GM21528 (cell line): ENCODE measurements at regions not wholly inside any gene's neighbourhood (a gene's known extent, or its start where the extent isn't known, plus 50 kb on each side); places are given as distances from the start of the nearest gene placed in this dataset.

Experiments
- ATAC-seq: cut with Tn5 transposase; IDR thresholded peaks from one replicate; pipeline ENCODE4 v1.9.1; 2021; ENCODE audit warnings: mild to moderate bottlenecking, moderate library complexity; ENCODE audit not compliant: unreplicated experiment, low FRiP score

- ATAC-seq = no peak
Observed at GRCh38 chr6:148218542-148219258, 123.9 kb upstream of the SASH1 start.

DNA sequence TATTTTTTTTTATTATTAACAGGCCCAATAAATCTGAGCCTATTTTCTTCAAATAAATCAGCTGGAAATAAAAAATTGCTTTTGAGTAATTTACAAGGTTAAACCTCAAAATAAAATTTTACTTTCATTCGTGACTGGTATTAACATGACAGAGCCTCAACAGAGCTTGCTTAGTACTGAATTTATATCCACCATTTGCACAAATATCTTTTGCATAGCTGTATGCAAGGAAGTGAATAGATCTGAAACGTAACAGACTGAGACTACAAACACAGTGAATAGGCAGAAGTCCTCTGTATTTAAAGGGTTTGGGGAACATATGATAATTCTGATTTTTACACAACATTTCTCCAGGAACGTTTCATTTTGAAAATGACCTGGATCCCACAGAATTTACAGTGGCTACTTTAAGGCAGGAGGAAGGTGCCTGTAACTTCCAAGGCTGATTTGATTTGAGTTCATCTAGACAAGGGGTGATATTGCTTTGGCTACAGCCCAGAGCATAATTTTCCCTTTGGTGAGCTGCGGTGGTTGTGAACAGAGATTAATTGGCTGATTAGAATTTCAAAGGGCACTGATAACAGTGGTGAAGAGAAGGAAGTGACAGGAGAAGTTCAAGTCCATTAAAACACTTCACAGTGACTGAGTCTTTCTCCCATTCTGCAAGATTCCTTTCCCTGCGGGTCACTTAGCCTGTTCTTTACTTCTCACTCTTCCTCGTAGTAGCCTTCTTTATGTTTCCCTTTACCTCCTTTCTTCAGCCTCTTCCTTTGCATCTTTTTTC lies 121.2 kb upstream of the SASH1 start:
- ATAC-seq = no peak

GRCh38 chr6:148222376-148222775 lies 120.3 kb upstream of the SASH1 start:
- ATAC-seq = no peak

DNA sequence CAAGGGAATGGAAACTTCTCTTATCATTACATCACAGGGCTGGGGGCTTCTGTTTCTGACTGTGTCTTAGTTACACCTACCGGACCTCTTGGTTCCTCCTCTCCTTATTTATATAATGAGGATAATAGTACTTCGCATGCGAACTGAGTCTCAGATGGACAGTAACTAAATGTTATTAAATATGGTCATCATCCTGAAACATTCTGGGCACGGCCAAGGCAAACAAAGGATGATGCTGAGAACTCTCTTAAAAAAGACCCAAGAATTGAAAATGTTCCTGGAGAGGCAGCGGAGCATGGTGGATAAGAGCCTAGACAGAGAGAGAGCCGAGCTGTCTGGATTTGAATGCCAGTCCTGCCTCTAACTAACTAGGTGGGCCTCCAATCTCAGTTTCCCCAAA lies 119.8 kb upstream of the SASH1 start:
- ATAC-seq = no peak

- no peak for ATAC-seq
Observed at GRCh38 chr6:148223424-148223842, 119.2 kb upstream of the SASH1 start.

DNA sequence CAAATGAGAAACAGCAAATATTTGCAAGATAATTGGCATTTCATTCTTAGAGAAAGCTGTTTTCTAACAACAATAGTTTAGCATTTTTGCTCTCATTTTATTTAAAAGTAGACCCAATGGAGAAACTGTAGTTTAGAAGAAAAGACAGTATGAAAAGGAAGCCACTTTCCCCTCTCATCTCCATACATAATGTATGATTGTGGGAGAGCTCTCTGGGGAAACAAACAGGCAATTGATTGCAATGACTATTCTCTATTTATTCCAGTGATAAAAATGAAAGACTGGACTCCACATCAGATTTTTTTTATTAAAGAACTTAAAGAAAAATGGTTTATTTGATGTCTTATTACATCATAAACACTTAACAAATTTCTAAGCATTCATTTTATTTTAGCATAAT lies 116.8 kb upstream of the SASH1 start:
- no peak for ATAC-seq

DNA sequence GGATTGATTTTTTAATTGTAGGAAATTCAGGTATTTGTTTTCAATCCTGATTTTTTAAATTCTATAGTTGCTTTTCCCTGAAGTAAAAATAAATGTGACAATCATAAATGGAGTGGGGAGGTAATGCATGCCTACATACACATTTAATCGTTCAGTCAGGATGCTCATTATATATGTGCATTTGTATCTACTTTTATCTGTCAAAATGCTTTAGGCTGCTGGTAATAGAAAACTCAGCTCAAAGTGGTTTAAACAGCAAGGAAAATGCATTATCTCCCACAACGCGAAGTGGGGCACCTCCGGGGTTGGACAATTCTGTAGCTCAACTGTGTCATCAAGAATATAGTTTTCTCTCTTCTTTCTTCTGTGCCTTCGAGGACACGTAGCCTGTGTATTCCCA lies 116.4 kb upstream of the SASH1 start:
- ATAC-seq = no peak

DNA sequence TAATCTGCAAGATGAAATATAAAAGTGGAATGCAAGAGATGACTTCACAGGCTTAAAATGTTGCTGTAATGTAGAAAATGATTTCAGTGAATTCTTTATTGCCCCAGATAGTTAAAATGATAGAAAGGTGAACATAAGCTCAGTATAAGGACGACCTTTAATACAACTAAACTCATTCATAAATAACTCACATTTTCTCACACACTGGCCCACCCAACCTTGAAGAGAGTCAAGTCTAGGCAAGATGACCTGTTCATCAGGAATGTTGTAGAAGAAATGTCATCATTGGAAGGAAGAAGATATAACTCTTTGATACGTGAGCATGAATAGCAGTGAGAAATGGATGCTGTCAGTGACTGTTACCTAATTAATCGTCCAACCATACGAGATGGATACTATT lies 111.1 kb upstream of the SASH1 start:
- no peak for ATAC-seq

DNA sequence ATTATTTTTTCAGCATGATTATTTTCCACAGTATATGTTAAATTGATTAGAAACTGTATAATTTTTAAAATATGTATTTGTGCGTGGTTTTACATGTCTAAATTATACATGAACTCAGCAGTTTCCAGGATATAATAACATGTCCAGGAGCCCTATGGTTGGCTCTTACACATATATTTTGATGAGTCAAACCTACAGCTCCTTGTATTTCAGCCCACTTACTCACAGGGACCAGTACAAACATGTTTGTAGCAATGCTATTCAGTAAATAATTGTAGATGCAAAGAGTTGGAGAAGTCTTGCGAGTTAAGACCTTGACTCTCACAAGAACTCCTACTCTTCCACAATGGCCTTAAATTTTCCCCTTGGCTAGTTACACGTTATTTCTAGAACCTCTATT lies 107.2 kb upstream of the SASH1 start:
- ATAC-seq = no peak

- no peak for ATAC-seq
Observed at GRCh38 chr6:148238713-148239112, 103.9 kb upstream of the SASH1 start.

GRCh38 chr6:148239215-148239614 lies 103.4 kb upstream of the SASH1 start:
- no peak for ATAC-seq

DNA sequence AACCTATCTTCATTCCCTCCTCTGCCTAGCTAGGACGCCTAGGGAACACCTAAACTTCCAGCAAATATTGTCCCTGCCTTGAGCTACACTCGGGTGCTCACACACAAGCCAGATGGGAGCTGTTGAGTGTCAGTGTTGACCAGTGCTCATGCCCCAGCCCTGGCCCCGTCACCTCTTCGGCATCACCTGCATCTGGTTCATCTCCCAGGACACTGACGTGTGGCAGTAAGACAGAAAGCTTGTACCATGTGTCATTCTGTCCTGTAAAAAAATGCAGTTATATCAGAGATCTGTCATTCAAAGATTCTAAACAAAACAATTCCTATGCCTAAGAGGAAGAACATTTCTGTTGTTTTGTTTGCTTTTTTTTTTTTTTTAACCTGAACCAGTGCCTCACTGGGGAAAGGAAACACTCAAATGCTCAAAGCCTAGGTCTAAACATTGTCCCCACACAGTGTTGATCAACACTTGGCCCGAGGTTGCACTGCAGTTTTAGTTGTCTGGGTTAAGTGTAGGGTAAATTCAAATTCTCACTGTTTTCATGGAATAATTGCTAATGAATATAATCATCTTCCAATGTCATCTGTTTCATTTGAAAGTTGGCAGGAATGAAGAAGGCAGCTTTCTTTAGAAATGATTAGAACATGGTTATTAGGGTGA lies 102.7 kb upstream of the SASH1 start:
- ATAC-seq = no peak

DNA sequence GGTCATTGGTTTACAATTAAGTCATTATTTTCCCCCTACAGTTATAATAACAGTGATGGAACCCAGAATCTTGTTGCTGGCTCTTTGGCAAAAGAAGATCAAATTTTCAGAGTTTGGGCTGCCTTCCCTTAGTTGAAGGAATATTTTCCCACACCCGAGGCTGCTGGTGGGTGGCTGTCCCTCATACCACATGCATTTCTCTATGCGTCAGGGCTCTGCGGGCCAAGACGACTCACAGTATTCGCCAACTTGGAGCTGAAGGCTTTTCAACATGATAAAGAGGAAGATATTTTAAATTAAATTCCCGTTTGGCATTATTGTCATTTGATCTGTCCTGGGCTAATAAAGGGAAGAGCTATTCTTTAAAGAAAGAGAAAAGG lies 102.2 kb upstream of the SASH1 start:
- no peak for ATAC-seq

GRCh38 chr6:148240861-148241477 lies 101.7 kb upstream of the SASH1 start:
- ATAC-seq = no peak

- ATAC-seq = no peak
Observed at GRCh38 chr6:148242180-148242579, 100.5 kb upstream of the SASH1 start.

DNA sequence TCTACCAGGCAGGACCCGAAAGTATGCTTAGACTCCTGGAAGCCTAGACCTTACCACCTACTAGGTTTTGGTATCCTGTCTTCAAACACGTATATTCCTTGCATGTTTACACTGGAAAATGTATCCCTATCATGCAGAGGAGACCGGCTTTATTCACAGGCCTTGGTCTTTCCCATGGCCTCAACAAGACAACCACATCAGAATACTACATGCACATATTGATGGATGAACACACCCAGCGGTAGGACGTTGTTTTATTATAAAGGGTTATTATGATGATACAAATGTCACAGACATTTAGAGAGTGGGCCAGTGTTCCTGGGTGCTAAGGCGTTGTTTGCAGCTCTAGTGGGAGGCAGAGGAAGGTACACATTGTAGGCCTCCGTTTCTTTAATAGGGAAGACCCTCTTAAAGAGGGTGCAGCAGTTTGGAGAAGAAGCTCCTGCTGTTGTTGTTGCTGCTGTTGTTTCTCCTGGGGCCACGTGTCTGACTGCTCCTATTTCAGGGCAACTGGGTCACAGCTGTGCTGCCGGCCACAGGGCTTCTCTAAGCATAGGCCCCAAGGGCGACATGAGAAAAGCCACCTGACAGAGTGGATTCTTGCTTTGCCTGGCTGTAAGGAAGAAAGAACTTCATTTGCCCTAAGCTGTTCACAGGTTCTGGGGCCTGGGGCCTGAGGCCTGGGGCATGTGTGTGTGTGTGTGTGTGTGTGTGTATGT lies 98.3 kb upstream of the SASH1 start:
- ATAC-seq = no peak

DNA sequence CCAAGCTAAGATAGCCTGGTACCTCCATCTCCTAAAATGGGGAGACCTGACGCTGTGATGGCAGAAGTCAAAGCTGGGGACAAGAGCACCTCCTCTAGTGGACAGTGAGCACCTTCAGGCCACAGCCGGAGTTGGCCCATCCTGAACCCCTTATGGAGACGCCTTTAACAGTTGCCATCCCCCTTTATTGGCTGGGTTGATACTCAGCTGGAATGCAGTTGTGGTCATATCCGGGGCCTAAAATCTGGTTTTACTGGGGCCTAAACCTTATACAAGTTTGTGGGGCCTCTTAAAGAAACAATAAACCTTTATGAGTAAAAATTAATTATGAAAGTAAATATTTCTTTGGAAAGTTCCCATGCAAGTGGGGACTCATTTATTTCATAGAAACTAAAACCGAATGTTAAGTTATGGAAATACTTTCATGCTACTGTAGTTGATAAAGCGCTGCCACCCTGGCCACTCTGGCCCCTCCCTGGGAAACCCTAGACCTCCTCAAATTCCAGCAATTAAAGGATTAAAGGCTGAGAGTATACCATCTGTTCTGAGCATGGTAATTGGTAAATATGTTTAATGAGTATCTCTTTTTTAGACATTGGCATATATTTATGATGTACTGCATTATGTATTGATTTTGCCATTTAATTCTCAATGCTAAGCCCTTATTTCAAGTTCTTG lies 95.1 kb upstream of the SASH1 start:
- no peak for ATAC-seq

DNA sequence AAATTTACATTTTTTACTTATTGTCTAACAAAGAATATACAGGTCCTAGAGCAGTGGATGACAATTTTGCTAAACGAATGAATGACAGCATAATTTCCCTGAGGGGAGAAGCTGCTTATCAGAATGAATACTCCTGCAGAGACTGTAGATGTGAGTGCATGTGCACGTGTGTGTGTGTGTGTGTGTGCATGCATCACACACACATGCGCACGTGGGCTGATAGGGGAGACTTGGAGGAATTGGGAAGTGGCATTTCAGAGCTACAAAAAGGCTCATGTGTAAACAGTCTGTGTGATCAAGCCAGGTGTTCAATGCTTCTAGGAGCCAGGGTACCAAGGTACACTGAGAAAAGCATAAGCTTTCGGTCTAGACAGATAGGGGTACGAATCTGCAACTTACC lies 93.5 kb upstream of the SASH1 start:
- ATAC-seq = no peak

DNA sequence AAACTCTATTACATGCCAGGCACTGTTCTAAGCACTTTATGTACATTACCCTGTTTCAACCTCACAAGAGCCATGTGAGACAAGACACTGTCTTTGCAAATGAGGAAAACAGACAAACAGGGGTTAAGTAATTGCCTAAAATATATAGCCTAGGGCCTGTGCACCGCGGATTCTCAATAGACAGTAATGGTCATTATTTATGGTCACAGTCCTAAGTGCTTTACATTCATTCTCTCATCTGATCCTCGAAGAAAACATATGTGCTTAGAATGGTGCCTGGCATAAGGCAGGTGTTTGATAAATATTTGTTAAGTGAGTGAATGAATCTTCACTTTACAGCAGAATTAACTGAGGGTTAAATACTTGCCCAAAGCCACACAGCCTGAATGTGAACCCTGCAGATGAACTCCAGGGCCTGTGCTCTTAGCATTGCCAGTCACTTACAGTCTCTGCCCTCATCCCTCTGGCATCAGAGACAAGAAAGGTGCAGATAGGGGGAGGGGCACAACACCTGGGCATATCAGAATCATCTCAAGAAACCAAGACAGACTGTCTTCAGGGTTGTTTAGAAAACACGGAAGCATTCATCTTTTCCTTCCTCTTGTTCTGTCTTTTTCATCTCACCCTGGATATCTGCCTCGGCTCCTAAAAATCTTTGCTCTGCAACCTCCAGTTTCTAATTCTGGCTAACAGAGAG lies 92.8 kb upstream of the SASH1 start:
- no peak for ATAC-seq
